Muscle of back (tissue), 3 donors: ENCODE measurements at regions not wholly inside any gene's neighbourhood (a gene's known extent, or its start where the extent isn't known, plus 50 kb on each side); places are given as distances from the start of the nearest gene placed in this dataset.

Source experiments
- DNase-seq, 3 donors: peaks; one replicate each; pipeline versions ENCODE4 v3.0.0 to v3.0.0-alpha.2; 2013

DNA sequence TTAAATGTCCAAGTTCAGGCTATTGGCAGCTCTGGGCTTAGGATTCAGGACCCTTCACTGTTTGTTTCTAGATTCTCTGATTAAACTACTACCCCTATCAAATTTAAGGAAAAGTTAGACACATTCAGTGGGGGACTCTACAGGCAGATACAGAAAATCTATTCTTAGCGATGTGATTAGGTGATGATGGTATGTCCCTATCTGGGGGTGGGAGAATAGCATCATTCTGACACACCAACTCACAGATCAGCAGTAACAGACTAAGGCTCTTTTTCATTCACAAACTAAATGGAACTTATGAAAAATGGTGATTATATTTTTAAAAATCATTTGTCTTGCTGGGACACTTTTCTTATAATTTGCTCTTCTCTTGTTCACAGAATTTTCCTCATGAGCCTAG, 232.9 kb upstream of the CDH2 start:
- DNase-seq: no peak

DNA sequence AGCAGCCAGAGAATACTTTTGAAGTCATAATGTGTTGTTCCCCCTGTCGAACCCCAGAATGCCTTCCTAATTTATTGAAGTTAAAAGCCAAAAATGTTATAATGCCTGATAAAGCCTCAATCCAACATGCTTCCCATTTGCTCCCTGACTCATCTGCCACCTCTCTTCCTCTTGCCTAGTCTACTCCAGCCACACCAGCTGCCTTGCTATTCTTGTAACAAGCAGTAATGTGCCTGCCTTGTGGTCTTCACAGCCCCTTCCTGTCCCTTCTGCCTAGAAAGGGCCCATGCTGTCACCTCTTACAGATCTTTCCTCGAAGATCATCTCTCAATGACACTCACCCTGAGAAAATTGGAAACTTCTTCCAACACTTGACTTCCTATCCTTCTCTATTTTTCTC, 231.6 kb upstream of the CDH2 start:
- DNase-seq: no peak

DNA sequence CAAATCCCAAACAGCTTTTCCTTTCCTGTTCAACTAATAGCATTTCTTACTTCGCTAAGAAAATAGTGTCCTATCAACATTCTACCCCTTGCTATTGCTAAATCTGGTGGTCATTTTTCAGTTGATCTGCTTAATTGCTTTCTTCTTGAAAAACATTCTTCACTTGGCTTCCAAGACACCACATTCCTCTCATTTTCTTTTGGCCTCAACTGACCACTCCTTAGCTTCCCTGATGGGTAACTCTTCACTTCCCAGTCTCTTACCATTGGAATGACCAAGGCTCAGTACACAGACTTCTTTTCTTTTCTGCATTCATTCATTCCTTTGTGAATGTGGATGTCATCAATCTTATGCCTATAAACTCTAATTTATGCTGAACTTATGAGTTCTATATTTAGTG, 230.8 kb upstream of the CDH2 start:
- no peak for DNase-seq

DNA sequence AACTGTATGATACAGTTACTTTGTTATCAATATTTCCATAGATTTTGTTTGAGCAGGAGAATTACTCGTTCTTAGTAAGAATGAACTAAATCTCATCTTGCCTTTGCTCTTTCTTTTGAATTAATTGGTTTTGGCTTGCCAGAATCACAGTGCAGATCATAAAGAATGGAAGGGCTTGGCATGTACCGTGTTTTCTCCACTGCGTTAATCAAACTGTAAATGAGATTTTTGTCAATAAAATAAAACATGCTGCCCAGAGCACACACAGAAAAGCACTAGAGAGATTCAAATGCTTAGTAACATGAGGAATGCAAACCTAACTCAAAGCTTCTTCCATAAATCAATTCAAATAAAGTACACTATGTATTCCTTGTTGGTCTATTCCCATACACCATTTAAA, 229.6 kb upstream of the CDH2 start:
- peak in 1 of 3 donors; percentile 9 for DNase-seq

DNA sequence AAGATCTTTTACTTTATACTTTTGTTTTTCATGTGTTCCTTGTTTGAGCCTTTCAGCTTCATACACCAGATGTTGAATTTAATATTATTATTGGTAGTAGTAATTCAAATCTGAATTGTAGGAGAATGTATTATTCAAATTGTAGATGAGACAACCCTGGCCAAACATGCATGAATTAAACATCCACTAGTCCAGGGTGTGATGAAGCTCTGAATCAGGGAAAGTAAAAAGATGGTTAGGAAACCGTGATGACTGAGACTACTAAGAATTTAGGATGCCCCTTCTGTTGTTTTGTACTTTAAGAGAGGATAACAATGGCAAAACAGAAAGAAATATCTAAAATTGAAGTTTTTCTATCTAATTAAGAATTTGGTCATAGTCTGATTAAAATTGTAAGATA, 227.8 kb upstream of the CDH2 start:
- no peak for DNase-seq

DNA sequence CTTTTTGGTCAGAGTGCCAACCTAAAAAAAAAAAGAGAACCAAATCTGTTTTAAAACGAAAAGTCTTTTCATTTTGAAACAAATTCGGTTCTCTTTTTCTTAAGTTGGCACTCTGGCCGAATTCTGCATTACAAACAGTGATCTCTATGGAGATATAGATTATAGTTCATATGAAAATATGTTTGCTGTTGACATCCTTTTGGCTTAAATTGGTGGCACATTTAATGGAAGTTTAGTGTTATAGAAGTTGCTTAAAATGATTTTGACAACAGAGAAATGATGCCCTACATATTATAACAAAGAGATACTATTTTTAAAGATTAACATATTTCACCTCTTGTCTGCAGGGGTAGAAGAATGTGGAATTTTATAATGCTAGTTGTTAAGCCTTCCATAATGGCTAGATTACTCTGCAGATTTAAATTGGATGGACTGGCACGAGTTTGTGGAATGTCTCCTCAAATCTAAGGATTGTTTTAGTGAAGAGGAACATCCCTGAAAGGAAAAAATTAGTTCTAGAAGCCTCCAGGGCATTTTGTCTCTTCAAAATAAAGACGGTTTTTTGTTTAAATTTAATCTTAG, 222.9 kb upstream of the CDH2 start:
- peak in 2 of 3 donors; percentile 10 to 34 for DNase-seq

DNA sequence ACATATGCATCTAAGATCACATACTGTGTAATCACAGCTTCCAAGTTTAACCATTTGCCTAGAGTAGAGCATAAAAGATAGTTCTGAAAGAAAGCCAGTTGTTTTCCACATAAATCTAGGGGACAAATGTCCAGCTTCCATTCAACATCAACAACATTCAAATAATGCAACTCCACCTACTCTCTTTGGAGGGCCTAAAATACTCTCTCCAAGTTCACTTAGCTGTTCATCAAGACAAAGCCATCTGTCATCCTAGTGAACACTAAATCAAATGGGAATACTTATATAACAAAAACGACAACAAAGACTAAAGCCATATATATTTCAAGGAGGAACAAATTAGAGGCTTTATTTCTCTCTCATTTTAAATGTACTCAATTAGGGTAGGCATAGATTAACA, 221.5 kb upstream of the CDH2 start:
- no peak for DNase-seq

DNA sequence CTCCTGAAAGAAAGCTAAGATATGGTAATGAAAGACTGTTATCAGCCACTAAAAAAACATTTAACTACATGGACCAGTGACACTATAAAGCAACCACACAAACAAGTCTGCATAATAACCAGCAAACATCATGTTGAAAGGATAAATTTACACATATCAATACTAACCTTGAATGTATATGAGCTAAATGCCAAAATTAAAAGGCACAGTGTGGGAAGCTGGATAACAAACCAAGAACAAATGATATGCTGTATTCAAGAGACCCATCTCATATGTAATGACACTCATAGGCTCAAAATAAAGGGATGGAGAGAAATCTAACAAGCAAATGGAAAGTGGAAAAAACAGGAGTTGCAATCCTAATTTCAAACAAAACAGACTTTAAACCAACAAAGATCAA, 213.1 kb upstream of the CDH2 start:
- DNase-seq: no peak

DNA sequence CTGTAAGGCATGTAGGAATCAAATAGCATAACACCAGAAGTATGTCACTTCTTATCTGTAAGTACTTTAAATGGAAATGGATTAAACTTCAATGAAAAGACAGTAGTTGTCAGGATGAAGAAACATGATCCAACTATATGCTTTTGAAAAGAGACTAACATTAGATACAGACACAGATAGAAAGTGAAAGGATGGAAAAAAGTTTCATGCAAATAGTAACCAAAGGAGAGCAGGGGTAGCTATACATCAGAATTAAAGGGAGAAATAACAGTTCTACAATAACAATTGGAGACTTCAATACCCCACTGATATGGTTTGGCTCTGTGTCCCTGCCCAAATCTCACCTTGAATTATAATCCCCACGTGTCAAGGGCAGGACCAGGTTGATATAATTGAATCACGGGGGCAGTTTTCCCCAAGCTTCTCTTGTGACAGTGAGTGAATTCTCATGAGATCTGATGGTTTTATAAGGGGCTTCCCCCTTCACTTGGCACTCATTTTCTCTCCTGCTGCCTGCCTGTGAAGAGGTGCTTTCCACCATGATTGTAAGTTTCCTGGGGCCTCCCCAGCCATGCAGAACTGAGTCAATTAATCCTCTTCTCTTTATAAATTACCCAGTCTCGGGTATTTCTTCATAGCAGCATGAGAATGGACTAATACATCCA, 205.4 kb upstream of the CDH2 start:
- DNase-seq: no peak

DNA sequence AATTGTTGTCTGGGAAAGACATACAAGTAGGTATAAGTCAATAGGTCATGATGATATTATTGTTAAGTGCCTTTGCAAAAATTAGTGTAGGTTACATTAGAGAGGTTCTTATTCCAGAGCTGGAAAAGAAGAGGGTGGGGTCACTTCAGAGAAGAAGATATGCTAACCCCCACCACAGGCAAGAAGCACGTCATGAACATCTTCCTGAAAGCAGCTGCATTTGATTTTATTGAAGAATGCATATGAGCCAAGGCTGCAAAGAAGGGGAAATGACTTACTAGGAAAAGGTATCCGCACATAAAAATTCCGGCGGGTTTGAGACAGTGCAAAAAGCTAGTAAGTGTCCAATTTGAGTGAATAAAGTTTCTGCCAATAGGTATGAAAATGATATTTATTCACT, 195.3 kb upstream of the CDH2 start:
- peak in 1 of 3 donors; percentile 7 for DNase-seq

DNA sequence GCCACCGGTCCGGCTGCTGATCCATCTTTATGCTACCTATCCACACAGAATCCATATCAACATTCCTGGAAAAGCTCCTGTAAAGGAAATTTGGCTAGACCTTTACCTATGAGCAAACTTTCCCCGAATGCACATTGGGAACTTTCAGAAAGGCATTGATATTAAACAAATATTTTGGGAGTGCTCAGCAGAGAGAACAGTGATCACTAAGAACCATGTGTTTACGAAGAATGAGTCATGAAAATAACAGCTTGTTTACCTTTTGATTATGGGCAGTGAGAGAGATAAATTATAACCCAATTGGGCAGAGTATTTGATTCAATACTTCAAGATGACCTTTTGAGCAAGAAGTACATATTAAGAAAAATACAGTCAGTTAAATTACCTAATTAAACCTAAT, 189.7 kb upstream of the CDH2 start:
- no peak for DNase-seq

DNA sequence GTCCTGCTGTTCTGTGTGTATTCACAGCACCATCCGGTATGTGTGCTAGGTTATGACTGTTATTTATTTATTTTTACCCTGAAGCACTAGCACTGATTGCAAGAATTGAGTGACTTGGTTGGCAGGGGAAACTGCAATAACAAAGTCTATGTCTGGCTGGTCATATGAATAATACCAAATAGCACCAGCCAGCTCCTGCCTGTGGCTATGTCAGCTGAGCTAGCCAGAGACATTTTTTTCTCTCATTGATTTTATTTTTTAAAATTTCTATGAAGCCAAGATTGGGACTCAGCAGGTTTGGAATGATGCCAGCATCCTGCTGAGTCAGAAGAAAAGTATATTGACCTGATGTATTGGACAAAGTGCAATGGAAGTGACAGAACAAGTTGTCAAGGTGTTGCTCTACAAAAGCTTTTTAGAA, 188.5 kb upstream of the CDH2 start:
- DNase-seq: no peak

DNA sequence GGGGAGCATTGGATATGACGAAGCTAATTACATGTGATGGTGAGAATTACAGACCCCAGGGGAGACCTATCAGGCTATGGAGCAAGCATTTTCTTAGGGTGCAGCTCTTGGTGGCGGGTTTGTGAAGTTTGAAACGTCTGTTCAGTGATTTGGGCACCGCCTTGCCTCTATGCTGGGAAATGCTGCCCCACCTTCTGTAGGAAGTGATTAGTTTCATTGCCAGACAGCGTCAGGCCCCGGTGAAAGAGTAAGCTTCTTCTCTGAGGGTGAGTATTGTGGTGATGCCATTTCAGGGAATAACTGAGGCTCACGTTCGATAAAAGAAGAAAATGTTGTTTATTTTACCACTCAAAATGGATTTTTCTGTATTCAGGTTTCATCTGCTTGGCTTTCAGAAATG, 186.2 kb upstream of the CDH2 start:
- DNase-seq: no peak

DNA sequence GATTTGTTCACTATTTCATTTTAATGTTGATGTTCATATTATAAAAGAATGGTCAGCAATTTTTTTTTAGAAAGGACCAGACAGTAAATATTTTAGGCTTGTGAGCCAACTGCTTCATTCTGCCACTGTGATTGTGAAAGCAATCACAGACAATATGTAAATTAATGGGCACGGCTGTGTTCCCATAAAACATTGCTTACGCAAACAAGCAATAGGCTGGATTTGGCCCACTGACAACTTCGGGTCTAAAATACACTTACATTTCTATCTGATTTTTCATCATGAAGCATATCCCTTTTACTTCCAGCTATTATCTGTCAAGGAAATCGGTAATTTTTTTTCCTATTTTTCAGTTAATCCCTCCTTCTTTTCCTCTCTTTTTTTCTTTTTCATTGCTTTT, 182.2 kb upstream of the CDH2 start:
- DNase-seq: no peak

DNA sequence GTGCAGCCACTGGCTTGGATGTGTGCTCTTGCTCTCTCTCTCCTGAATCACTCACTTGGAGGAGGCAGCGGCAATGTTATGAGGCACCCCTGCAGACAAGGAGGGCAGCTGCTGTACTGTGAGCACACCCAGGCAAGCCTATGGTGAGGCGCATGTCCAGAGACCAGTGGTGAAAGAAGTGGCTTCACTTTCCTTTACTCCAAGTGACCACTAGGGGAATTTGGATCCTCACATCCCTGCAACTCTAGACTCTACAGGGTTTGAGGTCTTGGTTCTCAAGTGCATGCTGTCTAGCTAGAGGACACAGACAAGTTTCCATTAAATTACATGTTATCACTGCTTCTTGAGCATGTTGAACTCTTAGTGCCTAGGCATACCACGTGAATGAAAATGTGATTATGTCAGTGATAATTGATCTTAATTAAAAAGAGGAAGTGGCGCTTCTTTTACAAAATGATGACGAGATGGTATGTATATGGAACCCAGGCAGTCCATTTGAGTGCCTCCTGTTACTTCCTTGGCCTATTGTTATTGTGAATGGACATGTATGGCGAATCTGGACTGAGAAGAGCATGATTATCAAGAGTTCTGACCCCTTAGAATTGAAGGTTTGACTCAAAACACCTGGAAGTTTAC, 181.0 kb upstream of the CDH2 start:
- DNase-seq: no peak

DNA sequence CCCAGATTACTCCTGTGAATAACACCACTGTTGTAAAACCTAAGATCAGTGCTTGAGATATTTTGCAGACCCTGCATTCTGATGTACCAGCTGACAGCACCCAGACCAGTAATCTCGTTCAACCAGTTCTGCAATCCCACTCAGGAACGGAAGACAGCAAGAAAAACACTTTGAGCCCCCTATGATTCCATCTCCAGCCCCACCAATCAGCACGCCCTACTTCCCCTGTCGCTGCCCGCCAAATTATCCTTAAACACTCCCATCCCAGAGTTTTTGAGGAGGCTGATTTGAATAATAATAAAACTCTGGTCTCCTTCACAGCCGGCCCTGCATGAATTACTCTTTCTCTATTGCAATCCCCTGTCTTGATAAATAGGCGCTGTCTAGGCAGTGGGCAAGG, 173.9 kb upstream of the CDH2 start:
- DNase-seq: no peak

DNA sequence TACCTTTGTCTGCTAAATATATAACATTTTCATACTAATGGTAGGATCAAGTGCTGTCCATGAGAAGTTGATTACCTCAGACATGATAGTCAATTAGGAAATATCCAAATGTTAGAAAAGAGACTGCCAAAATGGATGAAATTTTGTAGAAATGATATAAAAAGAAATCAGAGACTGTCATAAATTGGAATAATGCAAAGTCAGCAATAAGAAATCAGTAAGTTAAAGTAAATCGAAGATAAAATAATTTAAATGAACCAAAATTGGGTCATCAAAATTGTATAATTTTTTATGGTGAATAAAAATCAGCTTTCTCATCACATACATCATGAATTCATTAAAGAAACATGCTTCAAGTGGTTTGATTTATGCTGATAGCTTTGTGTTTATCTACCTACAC, 165.3 kb upstream of the CDH2 start:
- DNase-seq: no peak

DNA sequence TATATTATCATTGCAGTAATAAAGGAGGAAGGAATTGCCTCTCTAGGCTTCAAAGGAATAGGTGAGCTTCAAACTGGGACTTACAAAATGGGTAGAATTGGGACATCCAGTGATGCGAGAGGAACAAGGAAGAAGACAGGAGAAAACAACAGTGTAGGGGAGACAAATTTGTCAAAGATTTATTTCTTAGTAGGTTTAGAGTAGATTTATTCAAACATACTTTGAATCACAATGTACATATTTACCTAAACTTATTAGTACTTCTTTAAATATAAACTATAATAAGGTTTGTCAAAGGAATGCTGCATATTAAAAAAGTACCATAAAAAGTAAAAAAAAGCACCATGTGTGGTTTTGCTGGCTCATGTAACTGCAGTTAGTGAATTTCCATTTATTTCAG, 161.4 kb upstream of the CDH2 start:
- no peak for DNase-seq

DNA sequence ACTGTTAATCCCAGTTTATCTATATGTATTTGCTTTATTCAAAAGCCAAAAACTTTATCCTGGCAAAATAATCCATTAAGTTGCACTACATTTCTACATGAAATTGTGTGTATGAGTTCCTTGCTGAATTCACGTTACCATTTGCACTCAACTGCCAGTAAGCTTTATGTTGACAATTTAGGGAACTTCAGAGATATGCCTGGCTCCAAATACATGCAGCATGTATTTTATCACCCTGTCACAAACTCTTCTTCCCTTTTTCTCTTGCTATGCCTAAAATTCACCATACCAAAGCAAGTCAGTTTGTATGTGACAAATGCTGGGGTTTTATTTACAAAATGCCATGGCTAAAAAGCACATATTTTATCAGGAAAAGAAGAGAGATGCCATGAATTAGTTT, 157.6 kb upstream of the CDH2 start:
- no peak for DNase-seq

DNA sequence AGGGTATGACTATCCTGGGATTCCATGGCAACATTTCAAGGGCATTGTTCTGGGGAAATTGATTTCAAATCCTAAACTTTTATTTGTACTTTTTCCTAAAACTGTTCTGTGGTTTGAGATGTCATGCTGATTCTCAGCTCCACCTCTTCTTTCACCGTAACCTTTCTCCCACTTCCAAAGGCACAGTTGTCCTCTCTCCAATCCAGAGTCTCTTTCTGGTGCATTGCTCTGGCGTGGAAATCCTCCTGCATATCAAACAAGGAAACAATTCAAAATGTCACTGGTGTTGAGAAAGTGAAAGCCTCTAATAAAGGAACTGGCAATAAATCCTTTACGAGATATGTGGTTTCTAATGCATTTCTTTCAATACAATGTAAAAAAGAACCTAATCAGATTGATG, 155.1 kb upstream of the CDH2 start:
- no peak for DNase-seq

DNA sequence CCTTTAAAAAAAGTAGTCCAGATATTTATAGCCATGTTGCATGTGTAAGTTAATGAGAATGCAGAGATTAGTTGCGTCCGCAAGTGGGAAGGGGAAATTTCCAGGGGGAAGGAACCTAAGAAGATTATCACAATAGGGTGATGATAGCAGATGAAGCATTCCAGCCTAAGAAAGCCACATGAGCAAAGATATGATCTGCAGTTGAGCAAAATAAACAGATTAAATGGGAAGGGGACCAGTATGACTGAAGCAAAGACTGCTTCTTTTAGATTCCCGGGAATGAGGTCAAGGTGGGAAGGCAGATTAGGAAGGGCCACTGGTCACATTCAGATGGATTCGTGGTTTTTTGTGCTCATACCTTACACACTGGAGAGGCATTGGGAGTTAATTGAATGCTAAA, 154.6 kb upstream of the CDH2 start:
- no peak for DNase-seq

DNA sequence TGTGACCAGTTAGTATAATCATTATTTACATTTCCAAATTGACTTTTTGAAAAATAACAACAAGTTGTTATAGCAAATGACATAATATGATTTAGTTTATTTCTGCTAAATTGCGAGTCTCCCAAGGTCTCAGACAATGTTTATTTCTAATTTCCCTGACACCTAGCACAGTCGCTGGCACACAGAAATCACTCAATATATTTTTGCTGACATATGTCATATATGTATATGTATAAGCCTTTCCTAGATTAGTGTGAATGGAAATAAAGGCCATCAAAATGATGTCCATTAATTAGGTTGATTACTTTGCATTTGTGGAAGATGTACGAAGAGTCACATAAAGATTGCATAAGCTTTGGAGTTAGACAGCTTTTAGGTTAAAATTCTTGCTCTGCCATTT, 136.7 kb upstream of the CDH2 start:
- DNase-seq: no peak

DNA sequence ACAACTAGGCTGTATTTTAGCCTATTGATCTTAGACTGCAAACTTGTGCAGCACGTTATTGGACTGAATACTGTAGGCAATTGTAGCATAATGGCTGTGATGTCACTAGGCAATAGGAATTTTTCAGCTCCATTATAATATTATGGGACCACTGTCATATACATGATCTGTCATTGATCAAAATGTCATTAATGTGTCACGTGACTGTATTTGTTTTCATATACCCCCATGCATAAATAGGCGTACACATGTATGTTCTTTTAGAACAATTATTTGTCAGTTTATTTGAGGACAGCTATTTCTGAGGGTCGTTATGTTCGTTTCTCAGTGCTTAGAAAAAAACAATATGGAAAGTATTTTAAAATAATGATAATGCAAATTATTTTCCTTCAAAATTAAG, 111.9 kb upstream of the CDH2 start:
- DNase-seq: no peak

DNA sequence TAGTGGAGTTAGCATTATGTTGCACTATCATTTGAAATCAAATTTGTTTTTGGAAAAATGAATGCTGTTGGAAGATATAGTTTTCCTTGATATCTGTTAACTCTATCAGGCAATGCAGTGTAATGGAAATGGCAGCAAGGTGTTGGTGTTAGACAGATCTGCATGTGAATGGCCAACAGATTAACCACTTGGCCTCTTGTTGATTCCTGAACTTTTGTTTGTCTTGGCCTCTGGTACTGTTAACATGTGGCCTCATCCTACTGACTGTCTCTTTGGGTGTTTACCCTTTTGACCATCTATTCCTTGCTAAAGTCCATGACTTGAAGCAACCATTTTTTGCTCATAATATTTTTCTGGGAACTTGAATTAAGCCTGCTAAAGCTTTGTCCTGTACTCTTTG, 110.2 kb upstream of the CDH2 start:
- DNase-seq: no peak
